Neuronal stem cell (in vitro differentiated cells): ENCODE measurements at regions not wholly inside any gene's neighbourhood (a gene's known extent, or its start where the extent isn't known, plus 50 kb on each side); places are given as distances from the start of the nearest gene placed in this dataset.

Source experiments
- DNase-seq: peaks from one replicate; pipeline ENCODE4 v3.0.0-alpha.2; 2013; ENCODE audit warnings: low spot score
- H2AFZ ChIP-seq: one replicate; pipeline ENCODE4 v1.6.1; 2013; ENCODE audit warnings: mild to moderate bottlenecking, low read length, inconsistent platforms
- H2AK5ac ChIP-seq: 2 replicates; pipeline ENCODE4 v1.6.1; 2013; ENCODE audit warnings: low read depth, mild to moderate bottlenecking, inconsistent platforms, low read length, moderate library complexity, mixed read lengths
- H2BK120ac ChIP-seq: 2 replicates; pipeline ENCODE4 v1.6.1; 2013; ENCODE audit warnings: low read depth, mild to moderate bottlenecking, inconsistent platforms, low read length, moderate library complexity, mixed read lengths
- H2BK12ac ChIP-seq: one replicate; pipeline ENCODE4 v1.6.1; 2013; ENCODE audit warnings: low read length, inconsistent platforms
- H2BK15ac ChIP-seq: 2 replicates; pipeline ENCODE4 v1.6.1; 2013; ENCODE audit warnings: mild to moderate bottlenecking, low read length, inconsistent platforms, mixed read lengths
- H2BK5ac ChIP-seq: one replicate; pipeline ENCODE4 v1.6.1; 2013; ENCODE audit warnings: inconsistent platforms, mild to moderate bottlenecking, low read length, moderate library complexity
- H3K14ac ChIP-seq: one replicate; pipeline ENCODE4 v1.6.1; 2013; ENCODE audit warnings: low read length, inconsistent platforms
- H3K18ac ChIP-seq: 2 replicates; pipeline ENCODE4 v1.6.1; 2013; ENCODE audit warnings: low read length, inconsistent platforms
- H3K23ac ChIP-seq: 2 replicates; pipeline ENCODE4 v1.6.1; 2013; ENCODE audit warnings: low read depth, mild to moderate bottlenecking, mixed read lengths, low read length, inconsistent platforms; ENCODE audit not compliant: poor library complexity
- H3K27ac ChIP-seq: replicated peaks from 3 replicates; pipeline ENCODE4 v1.5.1; 2013; ENCODE audit warnings: low read length, inconsistent platforms
- H3K27me3 ChIP-seq, 3 experiments: 2 replicates each; pipeline ENCODE4 v1.6.1; 2013; ENCODE audit warnings: low read length in 3 of 3, mild to moderate bottlenecking in 2 of 3, inconsistent platforms in 1 of 3, low read depth in 1 of 3, mixed read lengths in 1 of 3, moderate library complexity in 1 of 3; ENCODE audit not compliant: control insufficient read depth in 3 of 3, insufficient read depth in 3 of 3
- H3K36me3 ChIP-seq, 2 donors: replicated peaks in 1 of 2; 2 replicates each; pipeline ENCODE4 v1.6.1; 2013; ENCODE audit warnings: low read length in 2 of 2; ENCODE audit not compliant: control insufficient read depth in 2 of 2, insufficient read depth in 2 of 2
- H3K4ac ChIP-seq: 2 replicates; pipeline ENCODE4 v1.6.1; 2013; ENCODE audit warnings: inconsistent platforms, mild to moderate bottlenecking, low read length, moderate library complexity
- H3K4me1 ChIP-seq, 2 donors: 1 replicate in 1 of 2; 2 replicates in 1 of 2; pipeline ENCODE4 v1.6.1; 2013; ENCODE audit warnings: low read length in 2 of 2, low read depth in 1 of 2; ENCODE audit not compliant: control insufficient read depth in 2 of 2, insufficient read depth in 1 of 2
- H3K4me2 ChIP-seq: one replicate; pipeline ENCODE4 v1.6.1; 2013; ENCODE audit warnings: mild to moderate bottlenecking, low read length, inconsistent platforms; ENCODE audit not compliant: insufficient read depth, poor library complexity, severe bottlenecking
- H3K4me3 ChIP-seq, 2 donors: 2 replicates each; pipeline ENCODE4 v1.5.1; 2013; ENCODE audit warnings: low read length in 2 of 2, mild to moderate bottlenecking in 2 of 2, inconsistent platforms in 1 of 2, moderate library complexity in 1 of 2
- H3K79me1 ChIP-seq: one replicate; pipeline ENCODE4 v1.6.1; 2013; ENCODE audit warnings: low read depth, mild to moderate bottlenecking, inconsistent platforms, low read length, moderate library complexity
- H3K9ac ChIP-seq: one replicate; pipeline ENCODE4 v1.6.1; 2013; ENCODE audit warnings: mild to moderate bottlenecking, low read depth, low read length, inconsistent platforms; ENCODE audit not compliant: poor library complexity
- H3K9me3 ChIP-seq, 2 donors: replicated peaks in 1 of 2; 2 replicates each; pipeline versions ENCODE3 to v1.6.1; 2013; ENCODE audit warnings: low read length in 2 of 2, mild to moderate bottlenecking in 2 of 2, inconsistent platforms in 1 of 2, low read depth in 1 of 2, mixed read lengths in 1 of 2, moderate library complexity in 1 of 2; ENCODE audit not compliant: control insufficient read depth in 2 of 2, insufficient read depth in 1 of 2
- H4K8ac ChIP-seq: one replicate; pipeline ENCODE4 v1.6.1; 2013; ENCODE audit warnings: low read depth, mild to moderate bottlenecking, inconsistent platforms, low read length, moderate library complexity
- H4K91ac ChIP-seq: one replicate; pipeline ENCODE4 v1.6.1; 2013; ENCODE audit warnings: low read length, low read depth, mild to moderate bottlenecking, inconsistent platforms; ENCODE audit not compliant: poor library complexity
- WGBS, 2 donors: extraction: QIAGEN DNeasy Blood & Tissue Kit; methylation state at CpG; one replicate each; pipeline ENCODE4 v1.1.7; 2013; ENCODE audit warnings: missing lambda C conversion rate in 2 of 2, mixed read lengths in 1 of 2; ENCODE audit not compliant: insufficient read length in 2 of 2, insufficient replicate concordance in 1 of 2; ENCODE audit errors: extremely low coverage in 2 of 2; 5-methylcytosine and 5-hydroxymethylcytosine counted together

- no peak overlapping the region for H3K4me2 ChIP-seq
- H2BK120ac ChIP-seq = no peak overlapping the region
- WGBS, 2 donors = no CpG with 5 or more reads among the region's 5 CpGs
- no peak overlapping the region for H2AK5ac ChIP-seq
- H3K4me3 ChIP-seq = no peak overlapping the region
- no peaks in the 10 kb centered on the region for H3K27me3 ChIP-seq
- no peak overlapping the region for H2BK12ac ChIP-seq
- H4K91ac ChIP-seq = no peak overlapping the region
- H3K9ac ChIP-seq = no peak overlapping the region
- no peak overlapping the region for H2BK15ac ChIP-seq
- H3K14ac ChIP-seq = no peak overlapping the region
- no peak overlapping the region for H4K8ac ChIP-seq
- no peak overlapping the region for H3K18ac ChIP-seq
- DNase-seq = no peak
- H2AFZ ChIP-seq = no peak overlapping the region
- H3K79me1 ChIP-seq = no peaks in the 10 kb centered on the region
- peaks cover 0 to 2% of the 10 kb centered on the region in 2 donors for H3K4me1 ChIP-seq
- no peak overlapping the region for H3K4ac ChIP-seq
- H3K27ac ChIP-seq = no peak overlapping the region
- no peak overlapping the region for H2BK5ac ChIP-seq
- no peaks in the 10 kb centered on the region for H3K36me3 ChIP-seq
- no peak overlapping the region for H3K23ac ChIP-seq
- no peaks in the 10 kb centered on the region for H3K9me3 ChIP-seq
These were observed 622.1 kb downstream of the TLR4 start for GRCh38 chr9:118326326-118326725.

DNA sequence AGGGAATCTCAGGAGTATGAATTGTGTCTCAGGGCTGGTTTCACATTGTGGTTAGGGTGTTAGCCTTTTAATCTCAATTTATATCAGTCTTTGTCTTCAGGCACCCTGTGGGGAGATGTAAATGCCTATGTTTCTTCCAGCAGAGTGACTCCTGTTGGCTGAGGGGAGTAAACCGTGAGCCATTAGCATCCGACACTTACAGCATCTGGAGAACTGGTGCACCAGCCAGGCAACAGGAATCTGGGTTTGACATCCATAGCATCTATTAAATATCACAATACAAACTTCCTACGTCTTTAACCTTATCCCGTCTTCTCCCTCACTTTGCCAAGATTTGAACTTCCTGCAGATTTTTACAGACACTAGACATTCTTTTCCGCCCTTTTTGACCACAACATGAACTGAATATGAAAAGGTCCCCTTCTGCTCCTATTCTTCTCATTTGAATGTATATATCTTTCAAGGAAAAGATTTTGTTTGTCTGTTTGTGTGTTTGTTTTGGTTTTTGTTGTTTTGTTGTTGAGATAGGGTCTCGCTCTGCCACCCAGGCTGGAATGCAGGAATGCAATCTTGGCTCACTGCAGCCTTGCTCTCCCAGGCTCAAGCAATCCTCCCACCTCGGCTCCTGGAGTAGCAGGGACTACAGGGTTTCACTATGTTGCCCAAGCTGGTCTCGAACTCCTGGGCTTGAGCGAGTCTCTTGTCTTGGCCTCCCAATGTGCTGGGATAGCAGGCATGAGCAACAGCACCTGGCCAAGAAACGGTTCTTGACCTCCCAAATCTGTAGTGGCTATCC is 626.2 kb downstream of the TLR4 start:
- H2BK15ac ChIP-seq = no peak overlapping the region
- H2BK12ac ChIP-seq = no peak overlapping the region
- no peaks in the 10 kb centered on the region for H3K36me3 ChIP-seq
- H3K9ac ChIP-seq = no peak overlapping the region
- no peak overlapping the region for H3K14ac ChIP-seq
- peaks cover 0 to 2% of the 10 kb centered on the region in 2 donors for H3K4me1 ChIP-seq
- no peak for DNase-seq
- no peak overlapping the region for H3K4me2 ChIP-seq
- H3K4me3 ChIP-seq = no peak overlapping the region
- no peak overlapping the region for H2AK5ac ChIP-seq
- H2BK120ac ChIP-seq = no peak overlapping the region
- H3K4ac ChIP-seq = no peak overlapping the region
- H3K9me3 ChIP-seq = no peaks in the 10 kb centered on the region
- WGBS, 2 donors = 100% methylated on average over 2 of the region's 10 CpGs; no CpG with 5 or more reads in 1 of the 2 donors
- H3K27ac ChIP-seq = no peak overlapping the region
- H4K8ac ChIP-seq = no peak overlapping the region
- H2AFZ ChIP-seq = no peak overlapping the region
- H3K18ac ChIP-seq = no peak overlapping the region
- H3K23ac ChIP-seq = no peak overlapping the region
- H4K91ac ChIP-seq = no peak overlapping the region
- H2BK5ac ChIP-seq = no peak overlapping the region
- H3K27me3 ChIP-seq = no peaks in the 10 kb centered on the region
- H3K79me1 ChIP-seq = no peaks in the 10 kb centered on the region

- Histone ChIP-seq H3K79me1 (no peaks in the 10 kb centered on the region), H4K8ac (no peak overlapping the region), H3K9me3 (no peaks in the 10 kb centered on the region), H2BK120ac (no peak overlapping the region), H3K9ac (no peak overlapping the region), H3K23ac (no peak overlapping the region), H4K91ac (no peak overlapping the region), H3K4me3 (no peak overlapping the region), H3K4me2 (no peak overlapping the region), H3K4me1 (peaks cover 0 to 4% of the 10 kb centered on the region in 2 donors), H2AK5ac (no peak overlapping the region), H2BK5ac (no peak overlapping the region), H3K4ac (no peak overlapping the region), H3K36me3 (no peaks in the 10 kb centered on the region), H2BK12ac (no peak overlapping the region), H3K27me3 (no peaks in the 10 kb centered on the region), H3K27ac (no peak overlapping the region), H2AFZ (no peak overlapping the region), H2BK15ac (no peak overlapping the region), H3K14ac (no peak overlapping the region), H3K18ac (no peak overlapping the region)
- no CpG with 5 or more reads among the region's 5 CpGs for WGBS, 2 donors
- no peak for DNase-seq
These were observed 627.4 kb downstream of the TLR4 start for GRCh38 chr9:118331622-118332045.

DNA sequence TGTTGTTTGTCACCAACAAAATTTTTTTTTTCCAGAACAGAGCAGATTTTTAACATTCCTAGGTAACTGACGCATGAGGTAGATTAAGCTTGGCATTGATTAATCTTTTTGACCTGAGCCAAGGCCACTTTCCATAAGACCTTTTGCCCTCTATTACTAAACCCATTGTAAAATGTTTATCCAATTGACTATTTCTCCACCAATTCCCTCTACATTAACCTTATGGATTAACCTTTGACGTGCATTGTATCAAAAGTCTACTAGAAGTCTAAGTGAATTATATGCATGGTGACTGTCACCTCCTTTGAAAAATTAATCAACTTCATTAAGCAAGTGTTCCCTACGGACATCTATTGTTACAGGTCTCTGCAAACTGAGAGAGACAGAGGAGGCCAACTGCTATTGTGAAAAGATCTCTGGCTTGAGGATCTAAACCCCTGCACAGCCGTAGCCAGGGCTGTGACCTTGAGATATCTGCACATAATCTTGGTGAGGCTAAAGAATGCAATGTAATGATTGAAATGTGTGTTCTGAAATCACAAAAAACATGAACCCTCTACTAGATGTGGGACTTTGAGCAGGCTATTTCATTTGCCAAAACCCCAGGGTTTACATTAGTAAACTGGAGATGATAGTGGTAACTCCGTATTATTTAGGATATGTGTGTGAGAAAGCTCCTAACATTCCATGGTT is 632.2 kb downstream of the TLR4 start:
- Histone ChIP-seq H2AFZ (no peak overlapping the region), H3K9me3 (no peaks in the 10 kb centered on the region), H3K14ac (no peak overlapping the region), H3K27me3 (no peaks in the 10 kb centered on the region), H3K79me1 (no peaks in the 10 kb centered on the region), H3K4me3 (no peak overlapping the region), H3K36me3 (no peaks in the 10 kb centered on the region), H2BK5ac (no peak overlapping the region), H2BK12ac (no peak overlapping the region), H3K27ac (no peak overlapping the region), H2AK5ac (no peak overlapping the region), H4K91ac (no peak overlapping the region), H2BK15ac (no peak overlapping the region), H3K18ac (no peak overlapping the region), H3K23ac (no peak overlapping the region), H3K4me2 (no peak overlapping the region), H3K9ac (no peak overlapping the region), H4K8ac (no peak overlapping the region), H3K4me1 (peaks cover 0 to 1% of the 10 kb centered on the region in 2 donors), H3K4ac (no peak overlapping the region), H2BK120ac (no peak overlapping the region)
- WGBS, 2 donors = no CpG with 5 or more reads among the region's 5 CpGs
- DNase-seq = no peak
